ENCODE measurements at regions not wholly inside any gene's neighbourhood (a gene's known extent, or its start where the extent isn't known, plus 50 kb on each side); places are given as distances from the start of the nearest gene placed in this dataset.

DNA sequence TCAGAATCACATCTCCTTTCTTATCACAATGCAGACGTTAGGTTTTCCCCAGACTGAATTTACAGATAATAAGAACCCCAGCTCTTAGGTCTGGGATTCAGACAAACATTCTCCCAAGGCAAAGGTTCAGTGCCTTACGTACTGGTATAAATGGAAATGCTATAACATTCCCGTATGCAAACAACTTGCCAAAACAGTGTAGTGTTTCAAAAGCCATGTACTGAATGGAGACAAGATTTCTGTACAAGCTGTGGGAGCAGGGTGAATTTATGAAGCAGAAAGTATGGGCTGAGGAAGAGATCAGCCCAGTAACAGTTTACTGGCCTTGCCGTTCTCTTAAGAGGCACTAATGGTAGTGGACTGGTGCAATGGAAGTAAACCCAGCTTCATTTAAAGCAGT lies 225.5 kb upstream of the ZNF462 start:
- no peak for TF ChIP-seq POLR2A (IDR thresholded peaks at IDR 0.05; ENCODE audit: low read depth, low read length)
- TF ChIP-seq, protein P1, sequence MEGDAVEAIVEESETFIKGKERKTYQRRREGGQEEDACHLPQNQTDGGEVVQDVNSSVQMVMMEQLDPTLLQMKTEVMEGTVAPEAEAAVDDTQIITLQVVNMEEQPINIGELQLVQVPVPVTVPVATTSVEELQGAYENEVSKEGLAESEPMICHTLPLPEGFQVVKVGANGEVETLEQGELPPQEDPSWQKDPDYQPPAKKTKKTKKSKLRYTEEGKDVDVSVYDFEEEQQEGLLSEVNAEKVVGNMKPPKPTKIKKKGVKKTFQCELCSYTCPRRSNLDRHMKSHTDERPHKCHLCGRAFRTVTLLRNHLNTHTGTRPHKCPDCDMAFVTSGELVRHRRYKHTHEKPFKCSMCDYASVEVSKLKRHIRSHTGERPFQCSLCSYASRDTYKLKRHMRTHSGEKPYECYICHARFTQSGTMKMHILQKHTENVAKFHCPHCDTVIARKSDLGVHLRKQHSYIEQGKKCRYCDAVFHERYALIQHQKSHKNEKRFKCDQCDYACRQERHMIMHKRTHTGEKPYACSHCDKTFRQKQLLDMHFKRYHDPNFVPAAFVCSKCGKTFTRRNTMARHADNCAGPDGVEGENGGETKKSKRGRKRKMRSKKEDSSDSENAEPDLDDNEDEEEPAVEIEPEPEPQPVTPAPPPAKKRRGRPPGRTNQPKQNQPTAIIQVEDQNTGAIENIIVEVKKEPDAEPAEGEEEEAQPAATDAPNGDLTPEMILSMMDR (IDR thresholded peaks at IDR 0.05; ENCODE audit: extremely low read depth in 1 of 2, insufficient read depth in 1 of 2, low read depth in 1 of 2, low read length in 2 of 2): no peak
